ENCODE measurements at regions not wholly inside any gene's neighbourhood (a gene's known extent, or its start where the extent isn't known, plus 50 kb on each side); places are given as distances from the start of the nearest gene placed in this dataset.

DNA sequence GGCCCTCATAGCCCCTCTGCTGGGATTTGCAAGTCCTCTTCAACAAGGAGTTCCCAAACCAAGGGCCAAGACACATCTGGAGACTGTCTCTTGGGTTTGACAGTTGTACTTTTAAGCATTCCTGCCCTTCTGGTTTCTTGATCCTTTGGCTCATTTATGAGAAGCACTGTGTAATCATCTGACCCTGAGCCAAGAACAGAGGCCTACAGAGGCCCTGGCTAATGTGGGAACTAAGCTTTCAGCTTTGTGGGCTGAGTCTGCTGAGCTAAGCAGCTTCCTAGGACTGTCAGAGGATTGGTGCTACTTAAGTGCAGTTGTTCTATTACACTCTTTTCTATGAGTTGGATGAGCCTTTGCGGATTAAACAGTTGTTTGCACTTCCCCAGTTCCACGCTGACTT lies 178.3 kb downstream of the KBTBD8 start:
- no peak overlapping the region for H3K4me3 Mint-ChIP-seq
- ChIA-PET POLR2A (no interaction called here), CTCF (no interaction called here)
- no peaks in the 10 kb centered on the region for H3K27me3 Mint-ChIP-seq
- no peaks in the 10 kb centered on the region for H3K4me1 Mint-ChIP-seq
- H3K36me3 Mint-ChIP-seq (ENCODE audit: low read depth): no peaks in the 10 kb centered on the region
- no peak overlapping the region for H3K27ac Mint-ChIP-seq
- H3K9me3 Mint-ChIP-seq: no peaks in the 10 kb centered on the region
- no peak for DNase-seq

DNA sequence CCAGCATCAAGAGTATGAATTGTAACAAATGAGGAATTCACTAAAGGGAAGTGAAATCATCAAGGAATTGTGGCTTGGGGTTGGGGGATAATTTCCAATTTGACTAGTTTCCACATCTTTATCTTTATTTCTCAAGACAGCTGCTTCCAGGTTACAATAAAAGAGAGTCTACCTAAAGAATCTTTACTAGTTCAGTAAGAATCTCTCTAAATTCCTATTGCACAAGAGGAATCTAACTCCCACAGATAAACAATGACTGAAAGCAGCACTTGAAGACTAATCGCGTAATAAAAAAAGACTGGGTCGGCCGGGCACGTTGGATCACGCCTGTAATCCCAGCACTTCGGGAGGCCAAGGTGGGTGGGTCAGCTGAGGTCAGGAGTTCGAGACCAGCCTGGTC lies 194.4 kb downstream of the KBTBD8 start:
- ChIA-PET POLR2A (no interaction called here), CTCF (no interaction called here)
- Mint-ChIP-seq H3K27ac (no peak overlapping the region), H3K36me3 (ENCODE audit: low read depth) (no peaks in the 10 kb centered on the region), H3K27me3 (no peaks in the 10 kb centered on the region), H3K4me1 (no peaks in the 10 kb centered on the region), H3K4me3 (no peak overlapping the region), H3K9me3 (peaks cover 2% of the 10 kb centered on the region)
- DNase-seq: no peak

DNA sequence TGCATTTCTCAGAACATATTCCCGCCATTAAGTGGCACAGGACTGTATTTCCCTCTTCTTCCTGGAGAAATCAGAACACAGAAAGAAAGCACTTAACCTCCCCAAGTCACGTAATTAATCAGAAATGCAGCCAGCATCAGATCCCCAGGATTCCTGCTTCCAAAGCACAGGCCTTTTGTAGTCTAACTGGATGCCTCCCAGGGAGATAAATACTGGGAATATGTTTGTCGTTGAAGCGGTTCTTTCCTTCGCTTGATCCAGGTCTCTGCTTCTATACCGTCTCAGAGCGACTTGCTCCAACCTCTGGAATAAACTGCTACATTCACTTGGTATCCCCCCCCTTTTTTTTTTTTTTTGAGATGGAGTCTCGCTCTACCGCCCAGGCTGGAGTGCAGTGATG lies 198.6 kb downstream of the KBTBD8 start:
- ChIA-PET CTCF (no interaction called here), POLR2A (no interaction called here)
- Mint-ChIP-seq H3K4me3 (no peak overlapping the region), H3K36me3 (ENCODE audit: low read depth) (no peaks in the 10 kb centered on the region), H3K27ac (no peak overlapping the region), H3K4me1 (no peaks in the 10 kb centered on the region), H3K27me3 (no peaks in the 10 kb centered on the region), H3K9me3 (no peaks in the 10 kb centered on the region)
- no peak for DNase-seq

DNA sequence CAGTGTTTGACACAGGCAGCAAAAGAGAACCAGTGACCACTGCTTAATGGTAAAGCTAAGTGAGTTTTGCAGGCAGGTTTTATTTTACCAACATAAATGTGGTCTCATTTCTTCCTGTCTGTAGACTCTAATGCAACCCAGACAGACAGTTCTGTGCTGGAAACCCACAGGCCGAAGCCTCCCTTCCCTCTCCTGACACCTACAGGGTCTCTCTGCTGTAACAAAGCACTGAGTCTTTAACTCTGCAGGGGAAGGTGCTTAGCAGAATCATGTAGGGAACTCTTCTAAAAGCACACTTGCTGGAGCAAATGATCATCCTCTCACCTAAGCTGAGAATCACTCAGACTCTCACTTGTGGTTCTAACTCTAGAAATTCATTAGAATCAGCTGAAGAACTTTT lies 200.3 kb downstream of the KBTBD8 start:
- Mint-ChIP-seq H3K9me3 (no peaks in the 10 kb centered on the region), H3K27me3 (no peaks in the 10 kb centered on the region), H3K27ac (no peak overlapping the region), H3K36me3 (ENCODE audit: low read depth) (no peaks in the 10 kb centered on the region), H3K4me1 (no peaks in the 10 kb centered on the region), H3K4me3 (no peak overlapping the region)
- ChIA-PET POLR2A (no interaction called here), CTCF (no interaction called here)
- DNase-seq: no peak

DNA sequence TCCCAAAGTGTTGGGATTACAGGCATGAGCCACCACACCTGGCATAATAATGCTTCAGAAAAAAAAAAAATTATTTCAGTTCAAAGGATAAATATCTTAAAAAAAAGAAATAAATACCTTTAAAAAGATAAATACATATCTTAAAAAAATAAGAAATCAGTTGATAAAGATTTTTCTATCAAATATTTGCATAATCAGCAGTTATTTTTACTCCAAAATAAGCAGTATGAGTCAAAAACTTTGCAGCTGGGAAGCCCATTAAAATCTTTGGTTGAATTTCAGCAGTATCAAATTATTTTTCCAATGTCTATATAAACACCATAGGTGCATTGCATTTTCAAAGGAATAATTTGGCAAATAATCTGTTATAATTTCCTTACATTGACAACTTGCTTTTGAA lies 202.5 kb downstream of the KBTBD8 start:
- H3K27ac Mint-ChIP-seq: no peak overlapping the region
- no peaks in the 10 kb centered on the region for H3K36me3 Mint-ChIP-seq (ENCODE audit: low read depth)
- no peak overlapping the region for H3K4me3 Mint-ChIP-seq
- no peaks in the 10 kb centered on the region for H3K27me3 Mint-ChIP-seq
- ChIA-PET CTCF (no interaction called here), POLR2A (no interaction called here)
- DNase-seq: no peak
- no peaks in the 10 kb centered on the region for H3K4me1 Mint-ChIP-seq
- H3K9me3 Mint-ChIP-seq: no peaks in the 10 kb centered on the region

DNA sequence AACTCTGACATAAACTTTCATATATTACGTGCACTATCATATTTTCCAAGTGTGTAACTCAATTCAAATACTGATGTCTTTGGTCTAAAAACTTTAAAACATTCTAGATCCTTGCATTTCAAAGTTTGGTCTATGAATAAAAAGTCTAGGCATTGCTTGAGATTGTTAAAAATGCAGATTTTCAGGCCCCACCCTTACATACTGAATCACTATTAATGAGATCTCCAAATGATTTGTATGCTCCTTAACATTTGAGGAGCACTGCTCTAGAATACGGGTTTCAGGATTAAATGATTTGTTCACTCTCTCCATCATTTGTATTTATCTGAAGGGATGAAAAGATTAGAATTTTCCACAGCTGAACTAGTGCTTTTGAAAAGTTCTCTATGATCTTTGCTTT lies 202.9 kb downstream of the KBTBD8 start:
- no peaks in the 10 kb centered on the region for H3K9me3 Mint-ChIP-seq
- no peak for DNase-seq
- no peak overlapping the region for H3K27ac Mint-ChIP-seq
- ChIA-PET CTCF (no interaction called here), POLR2A (no interaction called here)
- no peaks in the 10 kb centered on the region for H3K4me1 Mint-ChIP-seq
- no peaks in the 10 kb centered on the region for H3K27me3 Mint-ChIP-seq
- H3K36me3 Mint-ChIP-seq (ENCODE audit: low read depth): no peaks in the 10 kb centered on the region
- H3K4me3 Mint-ChIP-seq: no peak overlapping the region

DNA sequence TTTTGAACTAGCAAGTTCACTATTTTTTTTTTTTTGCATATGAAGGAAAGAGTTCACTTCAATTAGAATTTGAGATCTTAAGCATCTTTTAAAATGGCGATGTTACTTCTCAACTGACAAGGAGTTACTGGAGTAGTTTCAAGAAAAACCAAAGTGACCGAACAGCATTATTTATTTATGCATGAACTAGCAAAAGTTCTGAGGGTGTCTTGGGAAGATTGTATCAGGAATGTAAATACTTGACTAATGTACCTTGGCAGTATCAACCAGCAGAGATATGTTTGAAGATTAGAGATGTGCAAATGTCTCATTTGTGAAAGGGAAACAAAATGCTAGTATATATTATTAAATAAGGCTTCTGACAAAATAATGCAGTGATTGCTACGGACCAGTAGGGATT lies 203.9 kb downstream of the KBTBD8 start:
- DNase-seq: no peak
- Mint-ChIP-seq H3K36me3 (ENCODE audit: low read depth) (no peaks in the 10 kb centered on the region), H3K27ac (no peak overlapping the region), H3K27me3 (no peaks in the 10 kb centered on the region), H3K4me3 (no peak overlapping the region), H3K9me3 (no peaks in the 10 kb centered on the region), H3K4me1 (no peaks in the 10 kb centered on the region)
- POLR2A ChIA-PET: no interaction called here
- CTCF ChIA-PET: no interaction called here

DNA sequence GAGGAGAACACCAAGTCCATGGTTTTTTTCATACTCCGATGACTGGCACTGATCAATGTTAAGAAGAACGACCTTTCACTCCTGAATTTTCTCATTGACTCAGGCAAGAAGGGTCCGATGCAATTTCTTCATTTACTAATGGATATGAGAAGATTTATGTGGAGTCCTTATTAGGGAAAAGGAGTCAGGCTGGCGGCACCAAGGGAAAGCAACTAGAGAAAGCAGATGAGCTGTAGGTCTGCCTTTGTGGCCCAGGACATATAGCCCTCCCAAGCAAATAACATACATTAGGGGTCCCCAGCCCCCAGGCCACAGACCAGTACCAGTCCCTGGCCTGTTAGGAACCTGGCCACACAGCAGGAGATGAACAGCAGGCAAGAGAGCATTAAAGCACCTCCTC lies 206.8 kb downstream of the KBTBD8 start:
- H3K27ac Mint-ChIP-seq: no peak overlapping the region
- DNase-seq: no peak
- no peaks in the 10 kb centered on the region for H3K4me1 Mint-ChIP-seq
- CTCF ChIA-PET: no interaction called here
- H3K4me3 Mint-ChIP-seq: no peak overlapping the region
- H3K27me3 Mint-ChIP-seq: no peaks in the 10 kb centered on the region
- POLR2A ChIA-PET: no interaction called here
- H3K9me3 Mint-ChIP-seq: no peaks in the 10 kb centered on the region
- H3K36me3 Mint-ChIP-seq (ENCODE audit: low read depth): no peaks in the 10 kb centered on the region

DNA sequence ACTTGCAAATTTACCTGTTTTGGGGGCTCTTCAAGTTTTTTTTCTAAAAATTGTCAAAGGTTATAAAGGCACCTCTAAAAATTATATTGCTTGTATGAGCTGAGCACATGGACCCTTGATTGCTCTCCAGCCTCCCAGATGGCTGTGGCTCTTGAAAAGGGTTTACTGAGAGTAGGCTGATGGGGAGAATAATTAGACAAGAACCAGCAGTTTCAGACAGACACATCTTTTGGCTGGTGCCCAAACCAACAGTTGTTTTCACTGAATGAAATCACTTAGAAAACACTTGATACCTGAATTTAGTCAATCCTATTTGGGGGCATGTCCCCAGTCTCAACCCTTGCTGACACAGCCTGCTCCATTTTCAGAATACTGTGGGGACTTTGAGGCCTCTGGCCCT lies 217.6 kb downstream of the KBTBD8 start:
- Mint-ChIP-seq H3K36me3 (ENCODE audit: low read depth) (no peaks in the 10 kb centered on the region), H3K4me3 (no peak overlapping the region), H3K9me3 (no peaks in the 10 kb centered on the region), H3K27ac (no peak overlapping the region), H3K4me1 (no peaks in the 10 kb centered on the region), H3K27me3 (no peaks in the 10 kb centered on the region)
- POLR2A ChIA-PET: no interaction called here
- no peak for DNase-seq
- CTCF ChIA-PET: no interaction called here

DNA sequence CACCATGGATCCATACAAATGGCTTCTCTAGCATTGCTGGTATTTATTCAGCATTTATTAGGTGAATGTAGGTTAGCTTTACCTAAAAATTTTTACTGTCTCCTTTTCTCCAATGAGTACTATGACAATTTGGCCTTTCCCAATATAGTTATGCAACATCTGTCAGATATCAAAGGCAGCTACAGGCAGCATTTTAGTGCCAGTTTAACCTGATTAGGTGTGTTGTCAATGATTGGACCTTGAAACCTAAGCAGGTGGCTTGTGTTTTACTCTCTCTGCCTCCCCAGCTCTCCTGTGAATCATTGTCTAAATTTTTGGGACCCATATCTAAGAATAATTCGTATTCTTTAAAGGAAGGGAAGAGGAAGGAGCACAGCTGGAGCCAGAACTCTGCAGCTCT lies 228.9 kb downstream of the KBTBD8 start:
- Mint-ChIP-seq H3K36me3 (ENCODE audit: low read depth) (no peaks in the 10 kb centered on the region), H3K9me3 (no peaks in the 10 kb centered on the region), H3K27ac (no peak overlapping the region), H3K4me3 (no peak overlapping the region), H3K4me1 (no peaks in the 10 kb centered on the region), H3K27me3 (no peaks in the 10 kb centered on the region)
- POLR2A ChIA-PET: no interaction called here
- CTCF ChIA-PET: no interaction called here
- no peak for DNase-seq

DNA sequence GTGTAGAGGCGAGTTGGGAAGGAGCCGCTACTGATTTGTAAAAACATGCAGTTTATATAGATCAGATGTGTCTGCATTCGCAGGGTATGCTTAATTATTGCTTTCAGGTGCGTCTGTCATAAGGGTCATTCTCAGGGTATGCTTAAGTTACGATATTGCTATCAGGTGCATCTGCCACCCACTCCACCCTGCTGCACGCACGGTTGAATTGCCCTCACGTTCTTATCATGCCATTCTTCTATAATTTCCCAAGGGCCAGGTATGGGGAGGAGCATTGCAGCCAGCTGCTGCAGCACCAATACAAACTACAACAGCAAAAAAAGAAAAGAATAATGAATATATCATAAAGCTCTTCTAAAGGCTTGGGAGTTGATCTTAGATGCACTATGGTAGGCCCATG lies 230.0 kb downstream of the KBTBD8 start:
- H3K36me3 Mint-ChIP-seq (ENCODE audit: low read depth): no peaks in the 10 kb centered on the region
- H3K9me3 Mint-ChIP-seq: no peaks in the 10 kb centered on the region
- CTCF ChIA-PET: no interaction called here
- no peak for DNase-seq
- POLR2A ChIA-PET: no interaction called here
- H3K4me3 Mint-ChIP-seq: no peak overlapping the region
- H3K4me1 Mint-ChIP-seq: no peaks in the 10 kb centered on the region
- H3K27ac Mint-ChIP-seq: no peak overlapping the region
- H3K27me3 Mint-ChIP-seq: no peaks in the 10 kb centered on the region

DNA sequence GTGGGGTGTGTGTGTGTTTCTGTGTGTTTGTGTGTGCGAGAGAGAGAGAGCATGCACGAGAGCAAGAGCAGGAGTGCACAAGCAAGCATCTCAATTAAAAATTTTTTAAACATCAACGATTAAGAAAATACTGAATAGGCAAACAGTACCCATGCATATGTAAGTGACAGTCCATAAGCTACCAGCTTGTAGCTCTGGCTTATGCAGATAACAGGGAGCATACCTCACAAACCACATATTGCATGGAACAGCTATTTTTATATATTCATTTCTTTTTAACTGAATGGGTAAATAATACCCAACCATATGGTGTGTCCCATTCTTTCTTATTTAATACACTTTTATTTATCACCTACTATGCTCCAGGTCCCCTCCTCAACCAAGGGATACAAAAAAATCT lies 234.5 kb downstream of the KBTBD8 start:
- no peaks in the 10 kb centered on the region for H3K9me3 Mint-ChIP-seq

DNA sequence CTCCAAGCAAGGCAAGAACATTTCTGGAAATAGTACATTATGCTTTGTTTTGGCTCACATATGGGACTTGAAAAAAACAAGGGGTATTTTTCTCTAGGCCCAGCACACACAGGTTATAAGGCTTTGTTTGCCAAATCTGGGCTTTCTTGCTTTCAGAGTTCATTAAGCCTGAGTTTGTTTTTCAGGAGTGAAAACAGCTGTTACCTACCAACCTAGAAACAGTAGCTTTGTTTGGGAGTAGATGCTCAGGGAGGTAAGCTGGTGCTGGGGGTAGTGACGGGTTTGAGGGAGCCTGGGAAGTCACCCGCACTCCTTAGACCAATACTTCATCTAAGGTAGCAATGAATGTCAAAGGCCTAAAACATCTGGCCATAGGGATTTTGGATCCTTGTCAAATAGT lies 241.2 kb downstream of the KBTBD8 start:
- Mint-ChIP-seq H3K9me3 (no peaks in the 10 kb centered on the region), H3K4me1 (no peaks in the 10 kb centered on the region), H3K27ac (no peak overlapping the region), H3K4me3 (no peak overlapping the region), H3K27me3 (no peaks in the 10 kb centered on the region), H3K36me3 (ENCODE audit: low read depth) (no peaks in the 10 kb centered on the region)
- POLR2A ChIA-PET: no interaction called here
- DNase-seq: no peak
- CTCF ChIA-PET: no interaction called here

More for the DNA sequence above, 234.5 kb downstream of the KBTBD8 start:
- no peaks in the 10 kb centered on the region for H3K36me3 Mint-ChIP-seq (ENCODE audit: low read depth)
- ChIA-PET POLR2A (no interaction called here), CTCF (no interaction called here)
- no peaks in the 10 kb centered on the region for H3K4me1 Mint-ChIP-seq
- no peak overlapping the region for H3K4me3 Mint-ChIP-seq
- no peaks in the 10 kb centered on the region for H3K27me3 Mint-ChIP-seq
- H3K27ac Mint-ChIP-seq: no peak overlapping the region
- no peak for DNase-seq

DNA sequence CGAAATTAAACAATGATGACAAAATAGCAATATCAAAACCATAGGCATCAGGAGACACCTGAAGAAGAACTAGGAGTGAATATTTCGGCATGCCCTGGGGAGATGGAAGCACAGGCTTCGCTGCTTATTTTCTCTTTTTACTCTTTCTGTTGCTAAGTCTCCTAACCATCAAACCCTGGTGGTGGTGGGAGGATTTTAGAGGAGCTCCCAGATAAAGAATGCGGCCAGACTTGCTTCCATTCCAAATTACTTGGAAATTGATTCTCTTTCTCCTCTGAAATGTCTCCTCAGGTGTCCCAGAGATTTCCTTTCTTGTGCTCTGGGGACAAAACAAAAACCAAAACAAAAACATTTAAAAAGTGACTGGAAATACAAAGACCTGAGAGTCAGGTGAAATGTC lies 243.0 kb downstream of the KBTBD8 start:
- no peaks in the 10 kb centered on the region for H3K27me3 Mint-ChIP-seq

DNA sequence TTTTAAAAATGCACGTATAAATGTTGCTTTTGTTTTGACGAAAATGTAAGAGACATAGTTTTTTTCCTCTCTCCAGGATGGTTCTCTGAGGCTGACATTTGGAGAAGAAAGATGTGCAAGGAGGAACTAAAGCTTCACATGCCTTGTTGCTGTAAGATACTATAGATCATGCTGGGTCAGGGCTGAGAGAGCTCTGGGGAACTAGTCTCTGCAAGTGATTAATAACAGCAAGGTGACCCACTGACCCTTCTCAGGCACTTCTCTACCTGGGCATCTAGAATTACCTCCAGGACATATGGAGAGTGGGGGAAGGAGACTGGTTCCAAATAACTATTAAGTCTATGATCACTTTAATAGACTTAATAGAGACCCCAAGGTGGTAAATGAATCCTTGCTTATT lies 246.0 kb downstream of the KBTBD8 start:
- POLR2A ChIA-PET: no interaction called here

More for the DNA sequence above, 243.0 kb downstream of the KBTBD8 start:
- CTCF ChIA-PET: no interaction called here
- DNase-seq: no peak
- Mint-ChIP-seq H3K36me3 (ENCODE audit: low read depth) (no peaks in the 10 kb centered on the region), H3K27ac (no peak overlapping the region), H3K4me1 (no peaks in the 10 kb centered on the region), H3K4me3 (no peak overlapping the region), H3K9me3 (no peaks in the 10 kb centered on the region)
- POLR2A ChIA-PET: no interaction called here

More for the DNA sequence above, 246.0 kb downstream of the KBTBD8 start:
- H3K4me3 Mint-ChIP-seq: no peak overlapping the region
- no peaks in the 10 kb centered on the region for H3K9me3 Mint-ChIP-seq
- H3K27me3 Mint-ChIP-seq: no peaks in the 10 kb centered on the region
- no peak overlapping the region for H3K27ac Mint-ChIP-seq
- CTCF ChIA-PET: interaction anchor here (1.6 kb wide), 1 partner anchor 272 kb away, joined by 3 read pairs; no protein-coding TSS in a partner anchor
- H3K4me1 Mint-ChIP-seq: no peaks in the 10 kb centered on the region
- H3K36me3 Mint-ChIP-seq (ENCODE audit: low read depth): no peaks in the 10 kb centered on the region
- no peak for DNase-seq
